Adrenal gland (tissue), 9 donors: ENCODE measurements at regions not wholly inside any gene's neighbourhood (a gene's known extent, or its start where the extent isn't known, plus 50 kb on each side); places are given as distances from the start of the nearest gene placed in this dataset.
"Not testable (repeated sequence)": the region's sequence is repeated elsewhere in the genome, so short reads cannot be mapped to it uniquely, and the experiment has no call there.

Experiments used
- DNase-seq, 7 donors: peaks; one replicate each; pipeline ENCODE4 v3.0.0-alpha.2; 2019 to 2020
- H3K27ac ChIP-seq, 5 donors: fragments of 200-600 bp; sonication (generic) in 4 of 5; 1 replicate in 3 of 5; 2 replicates in 2 of 5; pipeline versions ENCODE4 v1.5.1 to v1.8.0; 2016 to 2020; ENCODE audit warnings: mild to moderate bottlenecking in 1 of 5
- H3K27me3 ChIP-seq: fragments of 200-600 bp; 2 replicates; pipeline ENCODE4 v1.8.0; 2021
- H3K36me3 ChIP-seq, 2 donors: fragments of 200-600 bp; replicated peaks in 1 of 2; 1 replicate in 1 of 2; 2 replicates in 1 of 2; pipeline versions ENCODE4 v1.5.1 to v1.8.0; 2018 to 2022
- H3K4me1 ChIP-seq, 2 donors: fragments of 200-600 bp; replicated peaks in 1 of 2; 1 replicate in 1 of 2; 2 replicates in 1 of 2; pipeline versions ENCODE4 v1.5.1 to v1.8.0; 2018 to 2021
- H3K4me3 ChIP-seq, 4 donors: fragments of 200-600 bp; sonication (generic) in 3 of 4; one replicate each; pipeline ENCODE4 v1.5.1; 2016 to 2018
- H3K9me3 ChIP-seq, 3 donors: fragments of 200-600 bp; sonication (generic) in 1 of 3; replicated peaks in 1 of 3; 1 replicate in 2 of 3; 2 replicates in 1 of 3; pipeline versions ENCODE4 v1.5.1 to v1.8.0; 2016 to 2021
- POLR2A ChIP-seq, 2 donors: fragments of 450-650 bp; IDR thresholded peaks; one replicate each; pipeline ENCODE4 v1.6.1; 2017; ENCODE audit warnings: antibody characterized with exemption in 2 of 2, mild to moderate bottlenecking in 2 of 2, moderate library complexity in 1 of 2
- WGBS, 4 donors: extraction: QIAGEN DNeasy Blood & Tissue Kit in 2 of 4; methylation state at CpG; one replicate each; pipeline versions ENCODE4 v1.1.5 to v1.1.7; 2013 to 2017; 5-methylcytosine and 5-hydroxymethylcytosine counted together
- intact Hi-C, 2 donors: fragments of 100-400 bp; cut with DNase I; formaldehyde crosslinking; loops; one replicate each; pipeline versions ENCODE4 v1.14.1 to v1.15.0; 2022 to 2023
- TF ChIP-seq, protein P1 (sequence below), 6 experiments: fragments of 450-650 bp in 4 of 6; fragments of 200-600 bp in 2 of 6; sonication (generic) in 1 of 6; IDR thresholded peaks; 1 replicate in 5 of 6; 2 replicates in 1 of 6; pipeline versions ENCODE4 v1.5.1 to v1.8.0; 2016 to 2021; ENCODE audit warnings: antibody characterized with exemption in 6 of 6, mild to moderate bottlenecking in 2 of 6, moderate library complexity in 1 of 6
- donor health status: healthy with polysubstance abuse.
- donor health status: Bipolar disorder and iron deficiency.
- donor health status: DM: yes; HTN: yes; CAD: no.
- donor health status: DM: no; HTN: no; CAD: no.
- donor health status: DM: no; HTN: no; CAD: no.

DNA sequence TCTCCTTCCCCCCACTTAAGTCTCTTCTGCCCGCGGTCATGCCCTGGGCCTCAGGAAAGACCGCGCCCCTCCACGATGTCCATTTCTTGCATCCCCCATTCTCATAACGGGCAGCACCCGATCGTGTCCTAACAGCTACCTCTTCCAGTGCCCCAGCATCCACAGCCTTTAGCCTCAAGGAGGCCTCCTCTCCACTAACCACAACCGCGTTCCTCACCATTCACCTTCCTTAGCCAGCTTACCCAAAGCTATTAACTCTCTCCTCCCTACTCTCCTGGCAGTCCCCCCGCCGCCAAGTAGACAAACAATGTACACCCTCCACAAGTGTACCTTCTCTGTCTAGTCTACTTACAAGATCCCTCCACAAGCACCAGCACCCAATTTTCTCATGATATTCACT, 58.6 kb upstream of the PAGE5 start:
- Histone ChIP-seq H3K36me3 (no peaks in the 10 kb centered on the region), H3K9me3 (no peaks in the 10 kb centered on the region), H3K27me3 (no peaks in the 10 kb centered on the region), H3K4me3 (peak overlapping the region in 1 of 4 donors; percentile 71), H3K27ac (peak overlapping the region in 4 of 5 donors; percentile 60 to 96 (median 88)), H3K4me1 (no peaks in the 10 kb centered on the region)
- 15 to 60% (median 29%) methylated on average over 9 to 12 of the region's 12 CpGs for WGBS, 4 donors
- DNase-seq: peak in 1 of 7 donors; percentile 46
- TF ChIP-seq, protein P1, sequence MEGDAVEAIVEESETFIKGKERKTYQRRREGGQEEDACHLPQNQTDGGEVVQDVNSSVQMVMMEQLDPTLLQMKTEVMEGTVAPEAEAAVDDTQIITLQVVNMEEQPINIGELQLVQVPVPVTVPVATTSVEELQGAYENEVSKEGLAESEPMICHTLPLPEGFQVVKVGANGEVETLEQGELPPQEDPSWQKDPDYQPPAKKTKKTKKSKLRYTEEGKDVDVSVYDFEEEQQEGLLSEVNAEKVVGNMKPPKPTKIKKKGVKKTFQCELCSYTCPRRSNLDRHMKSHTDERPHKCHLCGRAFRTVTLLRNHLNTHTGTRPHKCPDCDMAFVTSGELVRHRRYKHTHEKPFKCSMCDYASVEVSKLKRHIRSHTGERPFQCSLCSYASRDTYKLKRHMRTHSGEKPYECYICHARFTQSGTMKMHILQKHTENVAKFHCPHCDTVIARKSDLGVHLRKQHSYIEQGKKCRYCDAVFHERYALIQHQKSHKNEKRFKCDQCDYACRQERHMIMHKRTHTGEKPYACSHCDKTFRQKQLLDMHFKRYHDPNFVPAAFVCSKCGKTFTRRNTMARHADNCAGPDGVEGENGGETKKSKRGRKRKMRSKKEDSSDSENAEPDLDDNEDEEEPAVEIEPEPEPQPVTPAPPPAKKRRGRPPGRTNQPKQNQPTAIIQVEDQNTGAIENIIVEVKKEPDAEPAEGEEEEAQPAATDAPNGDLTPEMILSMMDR (IDR thresholded peaks at IDR 0.05): no peak
- no peak for TF ChIP-seq POLR2A (IDR thresholded peaks at IDR 0.05)
- intact Hi-C loops: no loop called here

DNA sequence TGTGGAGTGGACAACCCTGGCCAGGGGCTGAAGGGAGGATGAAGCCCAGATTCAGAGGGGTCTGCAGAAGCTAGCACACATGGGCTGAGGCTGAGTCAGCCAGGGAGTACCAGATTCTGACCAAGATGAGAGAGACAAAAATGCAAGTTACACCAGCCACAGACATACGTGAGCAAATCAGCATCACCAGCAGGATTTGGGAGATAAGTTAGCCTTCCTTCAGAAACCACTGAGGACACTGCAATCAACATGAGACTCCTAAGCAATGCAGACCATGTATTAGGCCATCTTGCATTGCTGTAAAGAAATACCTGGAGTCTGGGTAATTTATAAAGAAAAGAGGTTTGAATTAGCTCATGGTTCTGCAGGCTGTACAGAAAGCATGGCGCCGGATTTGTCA, 57.0 kb upstream of the PAGE5 start:
- no peak for TF ChIP-seq POLR2A (IDR thresholded peaks at IDR 0.05)
- TF ChIP-seq, protein P1 (IDR thresholded peaks at IDR 0.05): no peak
- WGBS, 4 donors: 79 to 91% (median 86%) methylated on average over 3 of the region's 3 CpGs
- H3K27me3 ChIP-seq: peaks cover 5% of the 10 kb centered on the region
- DNase-seq: no peak
- H3K36me3 ChIP-seq: no peaks in the 10 kb centered on the region
- no peak overlapping the region for H3K27ac ChIP-seq
- intact Hi-C loops: no loop called here
- H3K4me3 ChIP-seq: no peak overlapping the region
- H3K9me3 ChIP-seq: no peaks in the 10 kb centered on the region
- no peaks in the 10 kb centered on the region for H3K4me1 ChIP-seq

- H3K9me3 ChIP-seq, H3K4me1 ChIP-seq, H3K27ac ChIP-seq, H3K36me3 ChIP-seq, H3K4me3 ChIP-seq, H3K27me3 ChIP-seq, DNase-seq, intact Hi-C loops: not testable (repeated sequence)
- WGBS, 4 donors: 51 to 92% (median 79%) methylated on average over 3 to 4 of the region's 4 CpGs
These were observed 55.1 kb upstream of the PAGE5 start for GRCh38 chrX:55165026-55165425.

DNA sequence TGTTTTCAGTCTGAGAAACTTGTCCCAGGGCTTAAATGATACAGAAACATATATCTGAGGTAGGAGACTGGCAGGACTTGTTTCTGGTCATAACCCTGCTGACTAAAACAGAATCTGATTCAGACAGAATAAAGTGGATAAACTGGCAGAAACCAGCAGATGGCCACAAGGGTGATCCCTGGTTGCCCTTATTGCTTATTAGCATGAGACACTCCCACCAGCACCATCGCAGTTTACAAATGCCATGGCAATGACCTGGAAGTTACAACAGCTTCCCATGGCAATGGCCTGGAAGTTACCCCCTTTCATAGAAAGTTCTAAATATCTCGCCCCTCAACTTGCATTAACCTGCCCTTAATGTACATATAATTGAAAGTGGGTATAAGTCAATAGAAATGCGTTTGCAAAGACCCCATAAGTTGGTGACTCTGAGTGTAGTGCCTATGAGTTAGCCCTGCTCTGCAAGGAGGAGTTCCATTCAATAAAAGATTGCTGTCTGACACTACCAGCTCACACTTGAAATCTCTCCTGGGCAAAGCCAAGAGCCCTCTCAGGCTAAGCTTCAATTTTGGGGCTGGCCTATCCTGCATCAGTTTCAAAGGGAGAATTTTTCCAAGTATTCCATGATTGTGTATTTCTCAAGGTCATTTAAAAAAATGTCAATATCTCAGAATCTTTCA, 52.9 kb upstream of the PAGE5 start:
- H3K4me3 ChIP-seq: no peak overlapping the region
- peaks cover 5% of the 10 kb centered on the region for H3K27me3 ChIP-seq
- TF ChIP-seq POLR2A (IDR thresholded peaks at IDR 0.05): no peak
- TF ChIP-seq, protein P1 (IDR thresholded peaks at IDR 0.05): no peak
- H3K27ac ChIP-seq: no peak overlapping the region
- intact Hi-C loops: no loop called here
- WGBS, 4 donors: 49 to 76% (median 61%) methylated on average over 2 to 3 of the region's 3 CpGs
- no peaks in the 10 kb centered on the region for H3K36me3 ChIP-seq
- no peak for DNase-seq
- H3K9me3 ChIP-seq: no peaks in the 10 kb centered on the region
- no peaks in the 10 kb centered on the region for H3K4me1 ChIP-seq

DNA sequence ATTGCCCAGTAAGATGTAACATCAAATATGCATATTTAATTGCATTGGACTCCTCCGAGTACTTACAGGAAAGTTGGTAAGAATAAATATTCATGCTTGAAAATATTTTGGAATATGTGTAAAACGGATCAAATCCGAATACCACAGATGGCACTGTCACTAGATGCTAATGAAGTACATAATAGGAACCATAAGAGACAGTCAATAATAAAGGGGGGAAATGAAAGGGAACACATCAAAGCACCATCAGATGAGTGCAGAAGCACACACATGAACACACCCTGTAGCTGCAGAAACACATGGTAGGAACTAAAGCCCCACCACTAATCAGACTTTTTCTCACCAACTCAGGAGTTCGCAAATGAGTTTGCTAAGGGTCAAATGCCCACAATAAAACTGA, 52.2 kb upstream of the PAGE5 start:
- TF ChIP-seq POLR2A (IDR thresholded peaks at IDR 0.05): no peak
- TF ChIP-seq, protein P1 (IDR thresholded peaks at IDR 0.05): no peak
- intact Hi-C loops: no loop called here

More for the DNA sequence above, 52.2 kb upstream of the PAGE5 start:
- Histone ChIP-seq H3K36me3 (no peaks in the 10 kb centered on the region), H3K27ac (no peak overlapping the region), H3K4me3 (no peak overlapping the region), H3K9me3 (no peaks in the 10 kb centered on the region), H3K4me1 (no peaks in the 10 kb centered on the region), H3K27me3 (peaks cover 5% of the 10 kb centered on the region)
- 71 to 85% (median 78%) methylated on average over 4 of the region's 4 CpGs for WGBS, 4 donors
- DNase-seq: no peak
